IPS-15b (cell line): ENCODE measurements at regions not wholly inside any gene's neighbourhood (a gene's known extent, or its start where the extent isn't known, plus 50 kb on each side); places are given as distances from the start of the nearest gene placed in this dataset.
A peak's percentile ranks its signal among the peaks of the same experiment; 100 is the strongest.

Experiments
- H3K27me3 ChIP-seq: one replicate; pipeline ENCODE4 v1.6.1; 2013; ENCODE audit warnings: low read length; ENCODE audit not compliant: control insufficient read depth, insufficient read depth
- H3K36me3 ChIP-seq: one replicate; pipeline ENCODE4 v1.6.1; 2013; ENCODE audit warnings: low read length; ENCODE audit not compliant: control insufficient read depth, insufficient read depth
- H3K4me1 ChIP-seq: one replicate; pipeline ENCODE4 v1.6.1; 2013; ENCODE audit warnings: mild to moderate bottlenecking, low read length; ENCODE audit not compliant: control insufficient read depth, insufficient read depth
- H3K4me3 ChIP-seq: one replicate; pipeline ENCODE4 v1.5.1; 2013; ENCODE audit warnings: low read depth, low read length
- H3K9ac ChIP-seq: one replicate; pipeline ENCODE4 v1.6.1; 2013; ENCODE audit warnings: low read depth, mild to moderate bottlenecking, low read length
- H3K9me3 ChIP-seq: one replicate; pipeline ENCODE4 v1.6.1; 2013; ENCODE audit warnings: mild to moderate bottlenecking, low read length; ENCODE audit not compliant: control insufficient read depth, insufficient read depth

- H3K4me1 ChIP-seq = no peaks in the 10 kb centered on the region
- H3K36me3 ChIP-seq = no peaks in the 10 kb centered on the region
- no peaks in the 10 kb centered on the region for H3K9me3 ChIP-seq
- no peaks in the 10 kb centered on the region for H3K27me3 ChIP-seq
- no peak overlapping the region for H3K9ac ChIP-seq
- H3K4me3 ChIP-seq = no peak overlapping the region
Observed at GRCh38 chr2:104164721-104165252, 689.1 kb upstream of the POU3F3 start.

- H3K4me1 ChIP-seq = no peaks in the 10 kb centered on the region
- no peak overlapping the region for H3K4me3 ChIP-seq
- no peaks in the 10 kb centered on the region for H3K9me3 ChIP-seq
- H3K9ac ChIP-seq = no peak overlapping the region
- H3K27me3 ChIP-seq = no peaks in the 10 kb centered on the region
- no peaks in the 10 kb centered on the region for H3K36me3 ChIP-seq
Observed at GRCh38 chr2:104177179-104177578, 676.7 kb upstream of the POU3F3 start.

GRCh38 chr2:104179644-104180043, 674.3 kb upstream of the POU3F3 start:
- Histone ChIP-seq H3K9ac (no peak overlapping the region), H3K27me3 (no peaks in the 10 kb centered on the region), H3K9me3 (no peaks in the 10 kb centered on the region), H3K4me1 (no peaks in the 10 kb centered on the region), H3K36me3 (no peaks in the 10 kb centered on the region), H3K4me3 (no peak overlapping the region)

- Histone ChIP-seq H3K9ac (no peak overlapping the region), H3K27me3 (no peaks in the 10 kb centered on the region), H3K4me1 (no peaks in the 10 kb centered on the region), H3K36me3 (no peaks in the 10 kb centered on the region), H3K9me3 (no peaks in the 10 kb centered on the region), H3K4me3 (no peak overlapping the region)
Observed at GRCh38 chr2:104200533-104201168, 653.3 kb upstream of the POU3F3 start.

GRCh38 chr2:104213758-104214157, 640.2 kb upstream of the POU3F3 start:
- no peaks in the 10 kb centered on the region for H3K36me3 ChIP-seq
- H3K9me3 ChIP-seq = no peaks in the 10 kb centered on the region
- no peak overlapping the region for H3K4me3 ChIP-seq
- no peak overlapping the region for H3K9ac ChIP-seq
- peaks cover 11% of the 10 kb centered on the region for H3K4me1 ChIP-seq
- no peaks in the 10 kb centered on the region for H3K27me3 ChIP-seq

GRCh38 chr2:104215269-104216161, 638.4 kb upstream of the POU3F3 start:
- Histone ChIP-seq H3K9ac (peak overlapping the region; percentile 13), H3K4me1 (peaks cover 11% of the 10 kb centered on the region), H3K4me3 (peak overlapping the region; percentile 46), H3K9me3 (no peaks in the 10 kb centered on the region), H3K27me3 (no peaks in the 10 kb centered on the region), H3K36me3 (no peaks in the 10 kb centered on the region)

- Histone ChIP-seq H3K4me1 (no peaks in the 10 kb centered on the region), H3K27me3 (no peaks in the 10 kb centered on the region), H3K36me3 (no peaks in the 10 kb centered on the region), H3K9me3 (no peaks in the 10 kb centered on the region), H3K9ac (no peak overlapping the region), H3K4me3 (no peak overlapping the region)
Observed at GRCh38 chr2:104233591-104233990, 620.3 kb upstream of the POU3F3 start.

GRCh38 chr2:104236491-104236890, 617.4 kb upstream of the POU3F3 start:
- Histone ChIP-seq H3K36me3 (no peaks in the 10 kb centered on the region), H3K27me3 (no peaks in the 10 kb centered on the region), H3K9ac (no peak overlapping the region), H3K9me3 (no peaks in the 10 kb centered on the region), H3K4me3 (no peak overlapping the region), H3K4me1 (no peaks in the 10 kb centered on the region)

GRCh38 chr2:104240984-104241383, 612.9 kb upstream of the POU3F3 start:
- H3K9ac ChIP-seq = no peak overlapping the region

GRCh38 chr2:104249629-104250028, 604.3 kb upstream of the POU3F3 start:
- Histone ChIP-seq H3K9ac (no peak overlapping the region), H3K4me3 (no peak overlapping the region), H3K36me3 (no peaks in the 10 kb centered on the region), H3K9me3 (no peaks in the 10 kb centered on the region), H3K4me1 (no peaks in the 10 kb centered on the region), H3K27me3 (no peaks in the 10 kb centered on the region)

More at GRCh38 chr2:104240984-104241383, 612.9 kb upstream of the POU3F3 start:
- Histone ChIP-seq H3K4me1 (no peaks in the 10 kb centered on the region), H3K9me3 (no peaks in the 10 kb centered on the region), H3K27me3 (no peaks in the 10 kb centered on the region), H3K36me3 (no peaks in the 10 kb centered on the region), H3K4me3 (no peak overlapping the region)

- H3K9ac ChIP-seq = no peak overlapping the region
Observed at GRCh38 chr2:104250635-104251034, 603.3 kb upstream of the POU3F3 start.

GRCh38 chr2:104254017-104254416, 599.9 kb upstream of the POU3F3 start:
- H3K4me1 ChIP-seq = no peaks in the 10 kb centered on the region
- no peak overlapping the region for H3K9ac ChIP-seq
- H3K36me3 ChIP-seq = no peaks in the 10 kb centered on the region
- H3K27me3 ChIP-seq = no peaks in the 10 kb centered on the region
- H3K4me3 ChIP-seq = no peak overlapping the region
- no peaks in the 10 kb centered on the region for H3K9me3 ChIP-seq

More at GRCh38 chr2:104250635-104251034, 603.3 kb upstream of the POU3F3 start:
- H3K36me3 ChIP-seq = no peaks in the 10 kb centered on the region
- no peaks in the 10 kb centered on the region for H3K9me3 ChIP-seq
- no peaks in the 10 kb centered on the region for H3K4me1 ChIP-seq
- no peaks in the 10 kb centered on the region for H3K27me3 ChIP-seq
- H3K4me3 ChIP-seq = no peak overlapping the region
